Endothelial cell of umbilical vein (primary cell): ENCODE measurements at regions not wholly inside any gene's neighbourhood (a gene's known extent, or its start where the extent isn't known, plus 50 kb on each side); places are given as distances from the start of the nearest gene placed in this dataset.

Experiments
- BruUV-seq: library from RNA; stranded (reverse); fragments of 400-500 nt; replicated peaks from 2 replicates; lab custom pipeline; 2021; lab: Mats Ljungman, UMichigan
- CTCF ChIA-PET: fragments of 300-600, 350-600 bp; sonication (Branson Sonifier 250); formaldehyde crosslinking; loops from one replicate; lab custom pipeline; 2021; ENCODE audit warnings: antibody characterized with exemption, inconsistent platforms; lab: Charles Lee
- POLR2A ChIA-PET: fragments of 300-600, 350-600 bp; sonication (Branson Sonifier 250); formaldehyde crosslinking; loops from one replicate; lab custom pipeline; 2021; ENCODE audit warnings: antibody characterized with exemption, inconsistent platforms; lab: Charles Lee
- DNase-seq: peaks from one replicate; pipeline ENCODE4 v3.0.0-alpha.2; 2011; ENCODE audit warnings: low read depth, low spot score
- FAIRE-seq: peaks from 2 replicates; lab custom pipeline; 2011; peaks lifted over from hg19 to GRCh38; lab: Jason Lieb, UNC
- H2AFZ ChIP-seq: 2 replicates; pipeline ENCODE4 v1.6.0; 2012; ENCODE audit warnings: low read depth, low read length, control low read depth, inconsistent platforms
- H3K27ac ChIP-seq: 2 replicates; pipeline ENCODE4 v1.5.1; 2011; ENCODE audit warnings: low read depth, mild to moderate bottlenecking, control low read depth, low read length, moderate library complexity; ENCODE audit not compliant: insufficient read depth
- H3K27me3 ChIP-seq, 2 experiments: 2 replicates each; pipeline versions ENCODE4 v1.6.0 to v1.6.1; 2011; ENCODE audit warnings: low read length in 2 of 2, mixed read lengths in 1 of 2; ENCODE audit not compliant: control insufficient read depth in 2 of 2, insufficient read depth in 2 of 2
- H3K36me3 ChIP-seq, 2 experiments: 2 replicates in 1 of 2; 3 replicates in 1 of 2; pipeline ENCODE4 v1.5.1; 2011; ENCODE audit warnings: low read length in 2 of 2, mild to moderate bottlenecking in 1 of 2, moderate library complexity in 1 of 2; ENCODE audit not compliant: control insufficient read depth in 2 of 2, insufficient read depth in 2 of 2; ENCODE audit errors: extremely low read depth in 1 of 2
- H3K4me1 ChIP-seq: 3 replicates; pipeline ENCODE4 v1.5.1; 2011; ENCODE audit warnings: mild to moderate bottlenecking, low read length; ENCODE audit not compliant: control insufficient read depth, insufficient read depth; ENCODE audit errors: extremely low read depth
- H3K4me2 ChIP-seq: 2 replicates; pipeline ENCODE4 v1.6.1; 2011; ENCODE audit warnings: low read length, control low read depth, mixed read lengths; ENCODE audit not compliant: insufficient read depth
- H3K4me3 ChIP-seq, 3 experiments: fragments of 200-600 bp in 1 of 3; sonication (generic), shearing (Covaris generic) in 1 of 3; replicated peaks in 1 of 3; 2 replicates each; pipeline ENCODE4 v1.5.1; 2011 to 2016; ENCODE audit warnings: control low read depth in 3 of 3, low read length in 3 of 3, mild to moderate bottlenecking in 2 of 3, inconsistent platforms in 1 of 3, low read depth in 1 of 3, moderate library complexity in 1 of 3; ENCODE audit not compliant: insufficient read depth in 1 of 3
- H3K79me2 ChIP-seq: 2 replicates; pipeline ENCODE4 v1.6.0; 2012; ENCODE audit warnings: low read length, inconsistent platforms; ENCODE audit not compliant: control insufficient read depth, insufficient read depth
- H3K9ac ChIP-seq: replicated peaks from 2 replicates; pipeline ENCODE3; 2011; ENCODE audit warnings: low read length, control low read depth; ENCODE audit not compliant: insufficient read depth; ENCODE audit errors: extremely low read depth
- H3K9me1 ChIP-seq: replicated peaks from 3 replicates; pipeline ENCODE4 v1.6.0; 2011; ENCODE audit warnings: mild to moderate bottlenecking, low read length; ENCODE audit not compliant: control insufficient read depth, insufficient read depth; ENCODE audit errors: extremely low read depth
- H3K9me3 ChIP-seq: replicated peaks from 2 replicates; pipeline ENCODE4 v1.5.1; 2012; ENCODE audit warnings: low read length, inconsistent platforms; ENCODE audit not compliant: control insufficient read depth, insufficient read depth
- H4K20me1 ChIP-seq: replicated peaks from 2 replicates; pipeline ENCODE3; 2011; ENCODE audit warnings: mild to moderate bottlenecking, low read length; ENCODE audit not compliant: control insufficient read depth, insufficient read depth; ENCODE audit errors: extremely low read depth
- EZH2 ChIP-seq: IDR thresholded peaks from 2 replicates; pipeline ENCODE4 v1.6.1; 2012; ENCODE audit warnings: borderline replicate concordance, low read depth, mild to moderate bottlenecking, moderate library complexity, low read length, inconsistent platforms; ENCODE audit not compliant: severe bottlenecking
- FOS ChIP-seq: IDR thresholded peaks from 2 replicates; pipeline ENCODE4 v1.6.1; 2011; ENCODE audit warnings: mild to moderate bottlenecking, low read length, moderate library complexity, borderline replicate concordance; ENCODE audit not compliant: insufficient read depth
- GATA2 ChIP-seq: IDR thresholded peaks from 2 replicates; pipeline ENCODE4 v1.7.0; 2011; ENCODE audit warnings: low read depth, mild to moderate bottlenecking, moderate library complexity, mixed read lengths, low read length; ENCODE audit not compliant: insufficient read length, insufficient read depth
- JUN ChIP-seq: IDR thresholded peaks from 2 replicates; pipeline ENCODE4 v1.6.1; 2011; ENCODE audit warnings: borderline replicate concordance, low read depth; ENCODE audit not compliant: insufficient read length, insufficient read depth
- MAX ChIP-seq: IDR thresholded peaks from 2 replicates; pipeline ENCODE4 v1.6.1; 2011; ENCODE audit not compliant: insufficient read depth, insufficient read length
- MYC ChIP-seq: IDR thresholded peaks from one replicate; pipeline ENCODE4 v1.6.1; 2011; ENCODE audit warnings: mild to moderate bottlenecking, low read depth, low read length
- POLR2A ChIP-seq: IDR thresholded peaks from 2 replicates; pipeline ENCODE4 v1.6.1; 2012; ENCODE audit warnings: low read depth, mild to moderate bottlenecking, control low read depth, low read length
- POLR2AphosphoS5 ChIP-seq: IDR thresholded peaks from 2 replicates; pipeline ENCODE4 v1.6.1; 2012; ENCODE audit warnings: low read depth, mild to moderate bottlenecking, control low read depth, low read length, moderate library complexity; ENCODE audit not compliant: insufficient read depth
- dilution Hi-C: fragments of 300-500 bp; cut with MboI; formaldehyde crosslinking; loops from one replicate; pipeline ENCODE4 v1.15.0; 2019; ENCODE audit warnings: low sequenced_read_pairs; ENCODE audit not compliant: extremely low pct_ligation_motif_present
- intact Hi-C: fragments of 100-400 bp; cut with micrococcal nuclease; formaldehyde crosslinking; loops from one replicate; pipeline ENCODE4 v1.10.0; 2022
- TF ChIP-seq, protein P1 (sequence below), 2 donors: IDR thresholded peaks; 1 replicate in 1 of 2; 2 replicates in 1 of 2; pipeline ENCODE4 v1.5.1; 2011; ENCODE audit warnings: low read length in 2 of 2, mild to moderate bottlenecking in 2 of 2, moderate library complexity in 2 of 2, control low read depth in 1 of 2, inconsistent platforms in 1 of 2, low read depth in 1 of 2; ENCODE audit not compliant: insufficient read depth in 1 of 2; ENCODE audit errors: extremely low read depth in 1 of 2

DNA sequence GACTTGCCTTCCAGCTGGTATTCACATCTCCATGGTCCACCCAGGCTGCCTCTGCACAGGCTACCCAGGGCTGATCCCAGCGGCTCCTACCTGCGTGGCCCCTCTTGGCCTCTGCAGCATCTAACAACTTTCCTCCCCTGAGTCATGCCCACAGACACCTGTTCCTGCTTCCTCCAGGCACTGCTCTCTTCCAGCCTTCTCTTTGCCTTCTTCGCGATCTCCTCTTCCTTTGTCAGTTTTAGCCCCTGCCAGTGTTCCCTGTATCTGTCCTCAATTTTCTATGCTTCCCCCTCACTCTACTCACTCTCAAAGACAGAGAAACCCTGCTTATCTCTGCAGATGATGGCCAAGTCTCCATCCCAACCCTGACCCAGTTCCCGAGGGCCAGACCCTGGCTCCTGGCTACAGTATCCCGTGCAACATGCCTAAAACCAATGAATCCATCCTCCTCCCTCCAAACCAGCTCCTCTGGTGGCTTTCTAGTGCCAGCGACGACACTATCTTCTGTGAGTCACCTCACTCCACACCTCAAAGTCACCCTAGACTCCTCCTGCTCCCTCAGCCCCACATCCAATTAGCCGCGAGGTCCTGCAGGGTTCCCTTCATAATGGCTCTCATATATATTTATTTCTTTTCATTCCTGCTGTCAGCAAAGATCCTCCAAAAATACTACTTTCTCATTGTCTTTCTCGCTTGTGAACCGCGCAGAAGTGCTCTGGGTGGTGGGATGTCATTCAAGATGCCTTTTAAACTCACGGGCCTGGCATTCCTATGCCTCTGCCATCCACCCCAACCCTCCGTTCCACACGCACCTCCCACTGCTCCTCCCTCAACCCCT is 259.2 kb downstream of the TOMM20 start:
- H3K9ac ChIP-seq: no peak overlapping the region
- H3K4me1 ChIP-seq: peaks cover 16% of the 10 kb centered on the region
- H4K20me1 ChIP-seq: no peaks in the 10 kb centered on the region
- TF ChIP-seq, protein P1, sequence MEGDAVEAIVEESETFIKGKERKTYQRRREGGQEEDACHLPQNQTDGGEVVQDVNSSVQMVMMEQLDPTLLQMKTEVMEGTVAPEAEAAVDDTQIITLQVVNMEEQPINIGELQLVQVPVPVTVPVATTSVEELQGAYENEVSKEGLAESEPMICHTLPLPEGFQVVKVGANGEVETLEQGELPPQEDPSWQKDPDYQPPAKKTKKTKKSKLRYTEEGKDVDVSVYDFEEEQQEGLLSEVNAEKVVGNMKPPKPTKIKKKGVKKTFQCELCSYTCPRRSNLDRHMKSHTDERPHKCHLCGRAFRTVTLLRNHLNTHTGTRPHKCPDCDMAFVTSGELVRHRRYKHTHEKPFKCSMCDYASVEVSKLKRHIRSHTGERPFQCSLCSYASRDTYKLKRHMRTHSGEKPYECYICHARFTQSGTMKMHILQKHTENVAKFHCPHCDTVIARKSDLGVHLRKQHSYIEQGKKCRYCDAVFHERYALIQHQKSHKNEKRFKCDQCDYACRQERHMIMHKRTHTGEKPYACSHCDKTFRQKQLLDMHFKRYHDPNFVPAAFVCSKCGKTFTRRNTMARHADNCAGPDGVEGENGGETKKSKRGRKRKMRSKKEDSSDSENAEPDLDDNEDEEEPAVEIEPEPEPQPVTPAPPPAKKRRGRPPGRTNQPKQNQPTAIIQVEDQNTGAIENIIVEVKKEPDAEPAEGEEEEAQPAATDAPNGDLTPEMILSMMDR (IDR thresholded peaks at IDR 0.05; ENCODE audit: extremely low read depth in 1 of 2, insufficient read depth in 1 of 2, low read depth in 1 of 2, low read length in 2 of 2): no peak
- TF ChIP-seq FOS: no peak
- TF ChIP-seq GATA2: no peak
- no peak for TF ChIP-seq POLR2A
- TF ChIP-seq JUN: no peak
- no peak for TF ChIP-seq POLR2AphosphoS5
- TF ChIP-seq EZH2: no peak
- TF ChIP-seq MYC: no peak
- no peak for TF ChIP-seq MAX
- intact Hi-C loops (no loop called here), dilution Hi-C loops (no loop called here)
- DNase-seq (no peak), FAIRE-seq (no peak)
- BruUV-seq: no TSS peak
- H3K4me3 ChIP-seq: no peak overlapping the region
- H3K9me1 ChIP-seq: no peaks in the 10 kb centered on the region
- no peak overlapping the region for H3K27ac ChIP-seq
- H3K4me2 ChIP-seq: no peak overlapping the region
- H3K9me3 ChIP-seq: no peaks in the 10 kb centered on the region
- H3K27me3 ChIP-seq: no peaks in the 10 kb centered on the region
- no peak overlapping the region for H2AFZ ChIP-seq
- CTCF ChIA-PET: no interaction called here
- no peaks in the 10 kb centered on the region for H3K79me2 ChIP-seq
- H3K36me3 ChIP-seq: no peaks in the 10 kb centered on the region
- POLR2A ChIA-PET: no interaction called here
